HCT116 (cell line): ENCODE measurements at regions not wholly inside any gene's neighbourhood (a gene's known extent, or its start where the extent isn't known, plus 50 kb on each side); places are given as distances from the start of the nearest gene placed in this dataset.

ENCODE experiments used
- POLR2AphosphoS5 ChIP-seq: IDR thresholded peaks from 2 replicates; pipeline ENCODE4 v1.6.1; 2011; ENCODE audit warnings: mild to moderate bottlenecking, low read depth, low read length, moderate library complexity
- TF ChIP-seq, protein P1 (sequence below), 3 experiments: fragments of 200-600 bp in 1 of 3; sonication (generic) in 1 of 3; IDR thresholded peaks in 2 of 3; conservative IDR thresholded peaks in 1 of 3; 2 replicates each; pipeline ENCODE4 v1.5.1; 2012 to 2017; ENCODE audit warnings: low read depth in 2 of 3, low read length in 2 of 3, antibody characterized with exemption in 1 of 3, borderline replicate concordance in 1 of 3, control low read depth in 1 of 3, mild to moderate bottlenecking in 1 of 3, mixed read lengths in 1 of 3, mixed run types in 1 of 3, moderate library complexity in 1 of 3; ENCODE audit not compliant: insufficient read depth in 1 of 3

DNA sequence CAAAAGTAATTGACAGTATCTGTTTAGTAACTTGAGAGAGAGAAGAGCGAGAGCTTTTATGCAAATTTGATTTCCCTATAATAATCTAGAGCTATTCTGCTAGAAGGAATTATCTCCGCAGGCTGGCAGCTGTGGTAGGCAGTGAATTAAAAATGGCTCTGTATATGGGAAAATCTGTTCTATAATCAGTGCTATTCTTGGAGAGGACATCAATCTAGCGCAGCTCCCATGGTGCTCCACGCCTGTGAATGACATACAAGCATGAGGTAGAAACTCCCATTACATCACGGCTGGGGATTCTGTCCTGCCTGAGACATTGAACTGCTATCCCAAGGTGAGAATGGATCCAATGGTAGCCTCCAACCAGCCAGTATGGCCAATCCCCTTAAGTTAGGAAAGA lies 179.0 kb downstream of the DHX15 start:
- no peak for TF ChIP-seq POLR2AphosphoS5
- TF ChIP-seq, protein P1, sequence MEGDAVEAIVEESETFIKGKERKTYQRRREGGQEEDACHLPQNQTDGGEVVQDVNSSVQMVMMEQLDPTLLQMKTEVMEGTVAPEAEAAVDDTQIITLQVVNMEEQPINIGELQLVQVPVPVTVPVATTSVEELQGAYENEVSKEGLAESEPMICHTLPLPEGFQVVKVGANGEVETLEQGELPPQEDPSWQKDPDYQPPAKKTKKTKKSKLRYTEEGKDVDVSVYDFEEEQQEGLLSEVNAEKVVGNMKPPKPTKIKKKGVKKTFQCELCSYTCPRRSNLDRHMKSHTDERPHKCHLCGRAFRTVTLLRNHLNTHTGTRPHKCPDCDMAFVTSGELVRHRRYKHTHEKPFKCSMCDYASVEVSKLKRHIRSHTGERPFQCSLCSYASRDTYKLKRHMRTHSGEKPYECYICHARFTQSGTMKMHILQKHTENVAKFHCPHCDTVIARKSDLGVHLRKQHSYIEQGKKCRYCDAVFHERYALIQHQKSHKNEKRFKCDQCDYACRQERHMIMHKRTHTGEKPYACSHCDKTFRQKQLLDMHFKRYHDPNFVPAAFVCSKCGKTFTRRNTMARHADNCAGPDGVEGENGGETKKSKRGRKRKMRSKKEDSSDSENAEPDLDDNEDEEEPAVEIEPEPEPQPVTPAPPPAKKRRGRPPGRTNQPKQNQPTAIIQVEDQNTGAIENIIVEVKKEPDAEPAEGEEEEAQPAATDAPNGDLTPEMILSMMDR (IDR thresholded peaks at IDR 0.05 in 2 of 3, conservative IDR thresholded peaks at IDR 0.05 in 1 of 3; ENCODE audit: borderline replicate concordance in 1 of 3, insufficient read depth in 1 of 3, low read depth in 2 of 3, low read length in 2 of 3), result no peak
